ENCODE measurements at regions not wholly inside any gene's neighbourhood (a gene's known extent, or its start where the extent isn't known, plus 50 kb on each side); places are given as distances from the start of the nearest gene placed in this dataset.

DNA sequence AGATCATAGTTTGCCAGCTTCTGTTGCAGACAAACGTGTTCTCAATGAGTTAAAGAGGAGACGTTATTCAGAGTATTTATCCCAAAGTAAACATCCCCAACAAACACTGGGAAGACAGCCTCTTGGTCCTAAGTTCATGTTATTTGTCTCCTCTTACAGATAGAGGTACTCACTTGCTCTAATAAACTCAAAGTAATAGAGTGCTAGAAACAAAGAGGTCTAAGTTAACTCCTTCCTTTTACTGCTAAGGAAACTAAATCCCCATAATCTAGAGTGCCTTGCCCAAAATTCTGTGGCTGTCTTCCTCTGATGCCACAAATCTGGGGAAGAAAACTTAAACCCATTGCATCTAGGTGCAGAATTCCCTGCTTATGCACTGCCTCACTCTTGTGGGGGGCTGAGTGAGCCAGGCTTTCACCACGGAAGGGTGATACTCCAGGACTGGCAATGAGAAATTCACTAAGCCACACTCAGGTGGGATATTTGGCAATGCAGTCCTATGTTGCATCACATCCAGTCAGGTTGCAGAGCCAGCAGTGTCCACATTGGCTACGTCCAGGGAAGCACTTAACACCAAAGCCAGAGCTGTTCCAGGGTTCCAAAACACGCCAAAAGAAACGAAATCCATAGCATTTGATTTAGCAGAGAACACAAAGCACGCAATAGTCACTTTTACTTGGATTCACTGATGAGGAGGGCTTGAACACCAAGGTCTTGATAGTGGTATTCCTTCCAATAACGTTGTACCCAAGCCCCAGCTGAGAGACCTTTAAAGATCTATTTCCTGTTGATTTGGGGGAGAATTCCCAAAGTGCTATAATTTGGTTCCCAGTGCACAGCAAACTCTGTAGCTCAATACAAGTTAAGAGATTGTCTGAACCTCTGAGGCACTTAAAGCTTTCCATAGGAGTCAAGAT, 81.0 kb upstream of the FOXQ1 start:
- TF ChIP-seq, protein P1, sequence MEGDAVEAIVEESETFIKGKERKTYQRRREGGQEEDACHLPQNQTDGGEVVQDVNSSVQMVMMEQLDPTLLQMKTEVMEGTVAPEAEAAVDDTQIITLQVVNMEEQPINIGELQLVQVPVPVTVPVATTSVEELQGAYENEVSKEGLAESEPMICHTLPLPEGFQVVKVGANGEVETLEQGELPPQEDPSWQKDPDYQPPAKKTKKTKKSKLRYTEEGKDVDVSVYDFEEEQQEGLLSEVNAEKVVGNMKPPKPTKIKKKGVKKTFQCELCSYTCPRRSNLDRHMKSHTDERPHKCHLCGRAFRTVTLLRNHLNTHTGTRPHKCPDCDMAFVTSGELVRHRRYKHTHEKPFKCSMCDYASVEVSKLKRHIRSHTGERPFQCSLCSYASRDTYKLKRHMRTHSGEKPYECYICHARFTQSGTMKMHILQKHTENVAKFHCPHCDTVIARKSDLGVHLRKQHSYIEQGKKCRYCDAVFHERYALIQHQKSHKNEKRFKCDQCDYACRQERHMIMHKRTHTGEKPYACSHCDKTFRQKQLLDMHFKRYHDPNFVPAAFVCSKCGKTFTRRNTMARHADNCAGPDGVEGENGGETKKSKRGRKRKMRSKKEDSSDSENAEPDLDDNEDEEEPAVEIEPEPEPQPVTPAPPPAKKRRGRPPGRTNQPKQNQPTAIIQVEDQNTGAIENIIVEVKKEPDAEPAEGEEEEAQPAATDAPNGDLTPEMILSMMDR (IDR thresholded peaks at IDR 0.05): no peak
- TF ChIP-seq POLR2A (IDR thresholded peaks at IDR 0.05): no peak

All from breast epithelium (tissue), 3 donors.